MV-4-11 (cell line): ENCODE measurements at regions not wholly inside any gene's neighbourhood (a gene's known extent, or its start where the extent isn't known, plus 50 kb on each side); places are given as distances from the start of the nearest gene placed in this dataset.
A peak's percentile ranks its signal among the peaks of the same experiment; 100 is the strongest.
"Not testable (repeated sequence)": the region's sequence is repeated elsewhere in the genome, so short reads cannot be mapped to it uniquely, and the experiment has no call there.

Experiments used
- DNase-seq: peaks from one replicate; lab custom pipeline; 2025; lab: John Stamatoyannopoulos, UW

GRCh38 chr2:95654897-95655296, 63.1 kb downstream of the TRIM43 start:
- DNase-seq, result not testable (repeated sequence)

DNA sequence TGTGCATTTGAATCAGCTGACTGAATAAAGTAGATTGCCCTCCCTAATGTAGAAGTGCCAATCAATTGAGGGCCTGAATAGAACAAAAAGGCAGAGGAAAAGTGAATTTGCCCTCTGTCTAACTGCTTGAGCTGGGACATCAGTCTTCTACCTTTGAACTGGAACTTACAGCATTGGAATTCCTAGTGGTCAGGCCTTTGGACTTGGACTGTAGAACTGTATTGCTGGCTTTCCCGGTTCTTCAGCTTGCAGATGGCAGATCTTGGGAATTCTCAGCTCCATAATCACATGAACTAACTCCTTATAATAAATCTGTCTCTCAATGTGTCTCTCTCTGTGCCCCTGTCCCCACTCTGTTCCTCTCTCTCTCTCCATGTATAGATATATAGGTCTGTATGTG, 64.8 kb downstream of the TRIM43 start:
- DNase-seq, result not testable (repeated sequence)

GRCh38 chr2:95657937-95658336, 66.1 kb downstream of the TRIM43 start:
- DNase-seq, result not testable (repeated sequence)

DNA sequence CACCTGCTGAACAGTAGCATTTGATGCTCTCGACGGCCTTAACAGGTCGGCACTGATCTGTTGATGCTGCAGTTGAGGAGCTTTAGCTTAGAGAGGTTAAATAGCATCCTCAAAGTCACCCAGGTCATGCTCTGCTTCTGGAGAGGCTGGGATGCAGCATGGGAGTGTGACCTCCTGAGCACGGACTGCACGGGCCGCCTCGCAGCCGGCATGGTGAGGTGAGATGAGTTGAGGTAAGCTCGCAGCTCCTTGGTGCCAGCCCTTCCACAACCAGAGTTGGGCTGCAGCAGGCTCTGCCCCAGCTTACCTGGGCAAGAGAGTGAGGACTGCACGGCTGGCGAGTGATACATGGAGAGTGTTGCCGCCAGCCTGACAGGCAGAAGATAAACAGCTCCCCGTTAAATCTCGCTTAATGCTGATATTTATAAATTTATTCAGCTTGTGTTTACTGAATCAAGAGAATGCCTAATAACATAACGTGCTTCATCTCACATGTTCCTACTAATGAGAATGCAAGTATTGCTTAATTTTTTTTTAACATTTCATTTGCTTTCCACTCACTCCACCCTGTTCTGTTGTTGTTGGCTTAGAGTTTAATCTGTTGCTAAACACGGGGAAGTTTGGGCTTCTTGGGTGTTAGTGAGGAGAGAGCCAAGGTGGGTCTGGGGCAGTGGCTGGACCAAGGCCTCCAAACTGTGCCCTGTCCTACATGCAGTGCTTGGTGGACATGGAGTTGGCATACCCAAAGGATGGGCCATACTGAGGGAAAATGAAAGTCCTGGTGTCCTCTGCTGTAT, 69.2 kb downstream of the TRIM43 start:
- not testable (repeated sequence) for DNase-seq

DNA sequence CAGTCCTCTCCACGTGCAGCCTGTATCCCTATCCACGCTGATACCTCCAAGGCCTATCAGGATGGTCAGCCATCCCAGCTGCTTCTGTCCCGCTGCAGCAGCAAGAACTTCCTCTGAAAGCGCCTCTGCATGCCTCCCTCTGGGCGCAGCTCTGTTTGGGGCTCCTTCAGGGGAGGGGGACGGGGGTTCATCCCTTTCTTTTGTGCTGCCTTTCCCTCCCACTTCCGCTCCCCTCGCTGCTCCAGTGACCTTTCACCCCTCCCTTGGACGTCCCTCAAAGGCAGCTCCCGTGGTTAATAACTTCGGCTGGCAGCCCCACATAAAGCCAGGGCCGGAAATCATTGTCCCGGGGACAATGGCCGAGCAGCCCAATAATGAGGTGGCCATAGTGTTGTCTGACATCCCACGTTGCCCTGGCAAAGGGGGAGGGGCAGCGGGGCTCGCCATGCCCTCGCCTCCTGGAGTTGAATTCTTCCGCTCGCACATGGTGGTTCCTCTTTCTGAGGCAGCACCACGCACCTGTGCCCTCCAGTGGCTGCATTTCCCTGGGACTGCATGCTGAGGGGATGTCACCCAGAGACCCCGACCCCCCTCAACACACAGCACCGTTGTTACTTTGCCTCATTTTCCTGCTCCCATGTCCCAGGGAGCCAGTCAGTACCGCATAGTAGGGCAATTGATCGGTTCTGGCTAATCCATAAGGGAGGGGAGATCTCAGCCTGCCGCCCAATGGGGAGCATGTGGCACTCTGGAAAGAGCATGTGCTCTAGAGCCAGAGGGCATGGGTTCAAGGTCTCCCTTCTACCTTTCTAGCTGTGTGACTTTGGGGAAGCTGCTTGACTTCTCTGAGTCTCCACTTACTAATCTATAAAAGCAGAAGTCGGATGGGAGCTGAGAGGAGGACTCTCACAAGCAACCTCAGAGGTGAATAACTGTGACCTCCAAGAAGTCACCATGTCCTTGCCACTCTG, 72.0 kb downstream of the TRIM43 start:
- DNase-seq, result peak; percentile 1

GRCh38 chr2:95666636-95667035, 74.8 kb downstream of the TRIM43 start:
- DNase-seq, result not testable (repeated sequence)

DNA sequence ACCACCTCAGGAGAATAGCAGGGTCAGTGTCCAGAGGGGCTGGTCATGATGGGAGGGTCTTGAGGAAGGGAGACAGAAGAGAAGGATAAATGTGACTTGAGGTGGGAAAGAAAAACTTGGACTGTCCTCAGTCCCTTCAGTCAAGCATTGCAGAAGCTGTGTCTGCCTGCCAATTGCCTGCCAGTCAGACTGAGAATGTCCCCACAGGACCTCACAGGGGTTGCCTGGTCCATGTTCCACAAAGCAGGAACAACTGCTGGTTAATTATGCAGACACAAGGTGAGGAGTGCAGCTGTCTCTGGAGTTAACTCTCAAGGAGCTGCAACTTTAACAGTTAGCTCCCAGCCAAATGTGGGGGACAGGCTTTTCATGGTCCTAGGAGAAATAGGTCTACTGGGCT, 75.7 kb downstream of the TRIM43 start:
- DNase-seq, result no peak

DNA sequence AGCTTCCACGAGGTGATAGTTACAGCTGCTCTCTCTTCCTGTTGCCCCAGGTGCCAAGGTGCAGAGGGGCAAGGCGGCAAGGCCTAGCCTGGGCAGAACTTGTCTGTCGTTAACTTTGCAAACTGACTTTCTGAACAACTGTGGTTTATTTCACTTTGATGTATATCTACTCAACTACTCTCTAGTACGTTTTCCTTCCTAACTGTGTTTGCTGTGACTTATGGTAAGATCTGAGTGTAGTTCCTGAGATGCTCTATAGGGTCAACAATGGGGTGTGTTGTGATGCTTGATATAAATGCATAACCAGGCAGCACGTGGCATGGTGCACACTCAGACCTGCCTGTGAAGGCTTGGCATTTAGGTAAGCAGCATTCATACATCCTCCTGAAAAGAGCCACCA, 77.1 kb downstream of the TRIM43 start:
- DNase-seq, result not testable (repeated sequence)

GRCh38 chr2:95669441-95669991, 77.7 kb downstream of the TRIM43 start:
- peak; percentile 19 for DNase-seq

GRCh38 chr2:95670167-95670566, 78.4 kb downstream of the TRIM43 start:
- no peak for DNase-seq

- DNase-seq, result no peak
These were observed 78.9 kb downstream of the TRIM43 start for GRCh38 chr2:95670686-95671085.

DNA sequence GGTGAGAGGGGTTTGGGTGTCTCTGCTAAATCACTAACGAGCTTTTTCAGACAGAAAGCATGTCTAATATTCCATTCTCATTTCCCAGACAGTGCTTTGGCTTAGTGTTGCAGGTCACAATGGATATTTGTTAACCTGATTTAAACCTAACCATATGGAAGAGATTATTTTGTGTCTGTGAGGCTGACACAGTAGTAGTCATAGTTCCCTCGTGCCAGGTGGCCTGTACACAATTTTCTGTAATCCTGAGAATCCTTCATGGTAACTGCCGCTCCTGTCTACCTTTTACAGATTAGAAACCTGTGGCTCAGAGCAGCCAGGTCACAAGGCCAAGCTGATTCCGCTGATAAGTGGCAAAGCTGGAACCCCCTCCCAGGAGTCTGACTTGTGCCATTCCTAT, 79.4 kb downstream of the TRIM43 start:
- not testable (repeated sequence) for DNase-seq

GRCh38 chr2:95671992-95672391, 80.2 kb downstream of the TRIM43 start:
- DNase-seq, result not testable (repeated sequence)

DNA sequence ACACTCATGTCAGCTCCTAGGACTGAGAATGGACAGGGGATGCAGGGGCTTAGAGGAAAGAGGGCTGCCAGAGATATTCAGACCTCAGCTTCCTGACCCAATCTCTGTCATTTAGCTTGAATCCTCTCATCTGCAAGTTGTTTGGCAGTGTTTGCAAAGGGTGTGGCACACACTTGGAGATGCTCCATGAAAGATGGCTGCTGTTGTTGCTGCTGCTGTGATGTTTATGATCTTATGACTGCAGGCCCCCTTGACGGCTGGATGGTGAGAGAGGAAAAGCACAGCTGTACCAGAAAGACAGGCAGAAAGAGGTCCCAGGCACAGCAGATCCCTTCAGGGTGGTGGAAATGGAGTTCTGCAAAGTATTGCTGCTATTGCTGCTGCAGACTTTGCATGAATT, 80.7 kb downstream of the TRIM43 start:
- DNase-seq, result not testable (repeated sequence)

DNA sequence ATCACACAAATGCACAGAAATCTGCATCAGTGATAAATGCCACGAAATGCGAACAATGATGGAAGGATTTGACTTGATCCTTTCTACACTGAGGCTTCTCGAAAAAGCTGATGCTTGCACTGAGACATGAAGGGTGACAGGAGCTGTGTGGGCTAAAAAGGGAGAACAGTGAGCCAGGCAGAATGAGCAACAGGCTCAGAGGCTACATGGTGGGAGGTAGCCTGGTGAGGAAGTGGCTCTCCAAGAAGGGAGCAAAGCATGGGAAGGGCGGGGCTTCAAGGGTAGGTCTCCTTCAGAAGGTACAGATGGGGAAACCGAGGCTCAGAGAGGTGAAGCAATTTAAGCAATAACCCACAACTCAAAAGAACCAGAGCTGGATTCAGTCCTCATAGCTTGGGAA, 82.4 kb downstream of the TRIM43 start:
- DNase-seq, result no peak

- not testable (repeated sequence) for DNase-seq
These were observed 84.8 kb downstream of the TRIM43 start for GRCh38 chr2:95676573-95676972.

DNA sequence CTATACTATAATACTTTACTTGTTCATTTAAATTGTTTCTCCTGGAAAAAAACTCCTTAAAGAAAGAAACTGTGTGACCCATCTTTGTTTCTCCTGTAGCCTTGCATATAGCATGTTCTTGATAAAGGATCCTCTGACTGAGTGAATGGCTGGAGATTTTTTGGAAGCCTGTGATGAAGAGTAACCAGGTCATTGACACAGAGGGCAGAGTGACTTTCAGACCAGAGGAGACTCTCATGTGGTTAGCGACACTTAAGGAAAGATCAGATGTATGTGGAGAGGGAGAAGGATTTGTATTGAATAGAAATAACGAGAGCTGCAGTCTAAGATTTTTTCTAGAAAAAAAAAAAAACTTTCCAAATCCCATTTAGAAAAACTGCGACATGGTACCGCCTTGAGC, 85.5 kb downstream of the TRIM43 start:
- DNase-seq, result no peak

DNA sequence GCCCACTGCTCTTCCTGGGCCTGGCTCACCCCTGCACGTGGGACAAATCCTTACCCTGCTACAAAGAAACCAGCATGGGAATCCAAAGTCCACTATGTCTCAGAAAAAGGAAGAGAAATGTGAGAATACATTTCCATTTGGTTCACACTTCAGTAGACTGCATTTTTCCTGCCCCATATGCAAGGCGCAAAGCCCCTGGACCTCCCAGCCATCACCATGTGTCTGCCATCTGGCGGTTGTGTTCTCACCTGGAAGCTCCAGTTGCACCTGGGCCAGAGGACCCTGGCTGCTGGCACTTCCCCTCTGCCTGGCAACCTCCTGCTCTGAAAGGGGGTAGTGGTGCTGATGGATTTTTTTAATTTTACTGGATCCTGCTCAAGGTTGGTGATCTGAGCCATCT, 86.0 kb downstream of the TRIM43 start:
- DNase-seq, result not testable (repeated sequence)

GRCh38 chr2:95681158-95681557, 89.4 kb downstream of the TRIM43 start:
- DNase-seq, result not testable (repeated sequence)

DNA sequence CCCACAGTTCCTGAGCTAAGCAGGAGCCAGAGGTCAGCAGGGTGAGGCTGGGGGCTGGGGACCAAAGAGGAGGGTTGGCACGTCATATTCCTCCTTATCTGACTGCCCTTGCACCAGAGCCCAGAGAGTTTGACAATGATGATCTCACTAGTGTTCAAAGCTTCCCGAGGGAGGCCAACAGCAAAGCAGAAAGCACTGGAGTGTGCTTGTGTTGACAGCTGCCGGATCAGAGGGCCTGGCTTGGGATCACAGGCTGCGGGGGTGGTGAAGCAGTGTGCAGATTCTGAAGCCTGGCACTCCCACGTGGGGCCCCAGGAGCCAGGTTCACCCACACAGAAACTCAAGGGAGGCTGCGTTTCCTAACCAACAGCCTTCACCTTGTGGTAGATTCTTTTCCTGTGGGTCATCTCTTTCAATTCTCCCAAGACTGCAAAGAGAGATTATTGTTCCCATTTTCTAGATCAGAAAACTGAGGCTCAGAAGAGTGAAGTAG, 89.8 kb downstream of the TRIM43 start:
- DNase-seq, result not testable (repeated sequence)

- DNase-seq, result not testable (repeated sequence)
These were observed 91.2 kb downstream of the TRIM43 start for GRCh38 chr2:95682889-95683517.

GRCh38 chr2:95685513-95685912, 93.7 kb downstream of the TRIM43 start:
- DNase-seq, result no peak
